H9 (cell line): ENCODE measurements at regions not wholly inside any gene's neighbourhood (a gene's known extent, or its start where the extent isn't known, plus 50 kb on each side); places are given as distances from the start of the nearest gene placed in this dataset.

ENCODE experiments used
- DNase-seq: peaks from one replicate; pipeline ENCODE4 v3.0.0-alpha.2; 2017
- H2AFZ ChIP-seq: one replicate; pipeline ENCODE4 v1.6.1; 2013; ENCODE audit warnings: mild to moderate bottlenecking, low read length, control low read depth, moderate library complexity
- H2AK5ac ChIP-seq: 2 replicates; pipeline ENCODE4 v1.6.1; 2013; ENCODE audit warnings: low read length, control low read depth, mixed read lengths; ENCODE audit not compliant: insufficient read length
- H2BK120ac ChIP-seq: one replicate; pipeline ENCODE4 v1.6.1; 2013; ENCODE audit warnings: low read depth, mild to moderate bottlenecking, low read length, control low read depth, inconsistent platforms; ENCODE audit not compliant: poor library complexity, severe bottlenecking
- H2BK12ac ChIP-seq: 2 replicates; pipeline ENCODE4 v1.6.1; 2013; ENCODE audit warnings: low read length, control low read depth, mixed read lengths, low read depth; ENCODE audit not compliant: insufficient read length
- H2BK15ac ChIP-seq: 2 replicates; pipeline ENCODE4 v1.6.1; 2013; ENCODE audit warnings: low read depth, low read length, control low read depth
- H2BK20ac ChIP-seq: one replicate; pipeline ENCODE4 v1.6.1; 2013; ENCODE audit warnings: low read depth, mild to moderate bottlenecking, low read length, control low read depth, inconsistent platforms; ENCODE audit not compliant: poor library complexity, severe bottlenecking
- H2BK5ac ChIP-seq: 2 replicates; pipeline ENCODE4 v1.6.1; 2013; ENCODE audit warnings: low read length, control low read depth, mixed read lengths; ENCODE audit not compliant: insufficient read length
- H3K14ac ChIP-seq: 2 replicates; pipeline ENCODE4 v1.6.1; 2013; ENCODE audit warnings: low read length, control low read depth; ENCODE audit not compliant: insufficient read depth
- H3K18ac ChIP-seq: 2 replicates; pipeline ENCODE4 v1.6.1; 2013; ENCODE audit warnings: low read depth, mild to moderate bottlenecking, mixed read lengths, low read length, control low read depth; ENCODE audit not compliant: insufficient read length
- H3K23ac ChIP-seq: 2 replicates; pipeline ENCODE4 v1.6.1; 2013; ENCODE audit warnings: low read length, control low read depth, mixed read lengths, low read depth; ENCODE audit not compliant: insufficient read length
- H3K23me2 ChIP-seq: 2 replicates; pipeline ENCODE4 v1.6.1; 2013; ENCODE audit warnings: low read depth, mild to moderate bottlenecking, mixed read lengths, low read length, control low read depth; ENCODE audit not compliant: insufficient read length, poor library complexity, severe bottlenecking
- H3K27ac ChIP-seq: 2 replicates; pipeline ENCODE4 v1.5.1; 2013; ENCODE audit warnings: low read length, control low read depth, mixed read lengths, low read depth; ENCODE audit not compliant: insufficient read length
- H3K27me3 ChIP-seq: 2 replicates; pipeline ENCODE4 v1.6.1; 2013; ENCODE audit warnings: low read length, control low read depth, inconsistent platforms; ENCODE audit not compliant: insufficient read depth
- H3K4ac ChIP-seq: 2 replicates; pipeline ENCODE4 v1.6.1; 2013; ENCODE audit warnings: low read depth, mild to moderate bottlenecking, control low read depth, inconsistent platforms, low read length, moderate library complexity
- H3K4me1 ChIP-seq: 2 replicates; pipeline ENCODE4 v1.6.1; 2013; ENCODE audit warnings: low read length, control low read depth, inconsistent platforms; ENCODE audit not compliant: insufficient read depth
- H3K4me2 ChIP-seq: 2 replicates; pipeline ENCODE4 v1.6.1; 2013; ENCODE audit warnings: low read length, control low read depth, mixed read lengths; ENCODE audit not compliant: insufficient read length, insufficient read depth
- H3K56ac ChIP-seq: 2 replicates; pipeline ENCODE4 v1.6.1; 2013; ENCODE audit warnings: low read depth, mild to moderate bottlenecking, mixed read lengths, low read length, control low read depth; ENCODE audit not compliant: insufficient read length
- H3K79me1 ChIP-seq: 2 replicates; pipeline ENCODE4 v1.6.1; 2013; ENCODE audit warnings: low read depth, mild to moderate bottlenecking, moderate library complexity, low read length, control low read depth, inconsistent platforms; ENCODE audit not compliant: insufficient read depth, poor library complexity, severe bottlenecking
- H3K79me2 ChIP-seq: 2 replicates; pipeline ENCODE4 v1.6.1; 2013; ENCODE audit warnings: low read length, control low read depth, inconsistent platforms; ENCODE audit not compliant: insufficient read depth
- H3K9ac ChIP-seq: 2 replicates; pipeline ENCODE4 v1.6.1; 2013; ENCODE audit warnings: low read length, control low read depth, mixed read lengths; ENCODE audit not compliant: insufficient read length; ENCODE audit errors: extremely low read depth
- H3K9me3 ChIP-seq: one replicate; pipeline ENCODE4 v1.6.1; 2013; ENCODE audit warnings: low read depth, low read length, inconsistent platforms; ENCODE audit not compliant: control insufficient read depth
- H3T11ph ChIP-seq: one replicate; pipeline ENCODE4 v1.6.1; 2013; ENCODE audit warnings: mild to moderate bottlenecking, low read length, control low read depth, inconsistent platforms
- H4K20me1 ChIP-seq: one replicate; pipeline ENCODE4 v1.6.1; 2013; ENCODE audit not compliant: control insufficient read depth, insufficient read length, insufficient read depth
- H4K5ac ChIP-seq: 2 replicates; pipeline ENCODE4 v1.6.1; 2013; ENCODE audit warnings: low read depth, mild to moderate bottlenecking, mixed read lengths, low read length, control low read depth; ENCODE audit not compliant: insufficient read length
- H4K8ac ChIP-seq: replicated peaks from 2 replicates; pipeline ENCODE4 v1.6.1; 2013; ENCODE audit warnings: low read length, control low read depth, mixed read lengths, low read depth; ENCODE audit not compliant: insufficient read length
- H4K91ac ChIP-seq: 2 replicates; pipeline ENCODE4 v1.6.1; 2013; ENCODE audit warnings: low read depth, mild to moderate bottlenecking, moderate library complexity, mixed read lengths, low read length, control low read depth; ENCODE audit not compliant: insufficient read length
- H3K27ac Mint-ChIP-seq, 3 experiments: 2 replicates in 2 of 3; 3 replicates in 1 of 3; pipeline ENCODE4 v1.8.0; 2020 to 2021; ENCODE audit warnings: mixed read lengths in 3 of 3, mild to moderate bottlenecking in 1 of 3, moderate library complexity in 1 of 3
- H3K27me3 Mint-ChIP-seq: 2 replicates; pipeline ENCODE4 v1.8.0; 2021; ENCODE audit warnings: low read depth, mild to moderate bottlenecking, moderate library complexity, mixed read lengths
- H3K36me3 Mint-ChIP-seq, 3 experiments: 2 replicates in 2 of 3; 3 replicates in 1 of 3; pipeline ENCODE4 v1.8.0; 2020 to 2021; ENCODE audit warnings: low read depth in 3 of 3, mixed read lengths in 3 of 3; ENCODE audit not compliant: insufficient read depth in 1 of 3
- H3K4me1 Mint-ChIP-seq, 2 experiments: 2 replicates each; pipeline ENCODE4 v1.8.0; 2020; ENCODE audit warnings: mixed read lengths in 2 of 2
- H3K4me3 Mint-ChIP-seq, 2 experiments: 2 replicates in 1 of 2; 3 replicates in 1 of 2; pipeline ENCODE4 v1.8.0; 2020 to 2021; ENCODE audit warnings: mild to moderate bottlenecking in 2 of 2, mixed read lengths in 2 of 2, moderate library complexity in 1 of 2
- H3K9me3 Mint-ChIP-seq, 2 experiments: 2 replicates in 1 of 2; 3 replicates in 1 of 2; pipeline ENCODE4 v1.8.0; 2020; ENCODE audit warnings: mild to moderate bottlenecking in 2 of 2, mixed read lengths in 2 of 2, moderate library complexity in 1 of 2
- CTCF ChIP-seq: fragments of 200-600 bp; sonication (generic); conservative IDR thresholded peaks from 3 replicates; pipeline ENCODE4 v1.8.0; 2021; ENCODE audit warnings: antibody characterized with exemption, mild to moderate bottlenecking
- WGBS: extraction: QIAGEN DNeasy Blood & Tissue Kit; methylation state at CpG from one replicate; pipeline ENCODE4 v1.1.7; 2013; ENCODE audit warnings: missing lambda C conversion rate, low lambda C conversion rate, mixed read lengths; ENCODE audit not compliant: insufficient read length; ENCODE audit errors: extremely low coverage; 5-methylcytosine and 5-hydroxymethylcytosine counted together

GRCh38 chr5:155239803-155240202, 226.2 kb downstream of the KIF4B start:
- H4K20me1 ChIP-seq = no peaks in the 10 kb centered on the region
- no peak overlapping the region for H2BK20ac ChIP-seq
- no peak overlapping the region for H3K56ac ChIP-seq
- Mint-ChIP-seq H3K4me1 (no peaks in the 10 kb centered on the region), H3K9me3 (peaks cover 10 to 12% of the 10 kb centered on the region in 2 experiments; a peak in 4 of 5 replicates), H3K27me3 (no peaks in the 10 kb centered on the region), H3K27ac (no peak overlapping the region), H3K36me3 (no peaks in the 10 kb centered on the region; a peak in 1 of 7 replicates), H3K4me3 (no peak overlapping the region)
- no peaks in the 10 kb centered on the region for H3K79me2 ChIP-seq
- H3K4me1 ChIP-seq = no peaks in the 10 kb centered on the region
- H2BK15ac ChIP-seq = no peak overlapping the region
- no peak overlapping the region for H3K27ac ChIP-seq
- H3K23me2 ChIP-seq = no peaks in the 10 kb centered on the region
- H2BK12ac ChIP-seq = no peak overlapping the region
- H3K79me1 ChIP-seq = no peaks in the 10 kb centered on the region
- H4K91ac ChIP-seq = no peak overlapping the region
- no peak overlapping the region for H3T11ph ChIP-seq
- no peak overlapping the region for H3K14ac ChIP-seq
- no peak overlapping the region for H3K4me2 ChIP-seq
- no peak overlapping the region for H3K9ac ChIP-seq
- no peak overlapping the region for H2BK120ac ChIP-seq
- H4K8ac ChIP-seq = no peak overlapping the region
- H3K23ac ChIP-seq = no peak overlapping the region
- no peak for DNase-seq
- TF ChIP-seq CTCF = no peak
- no peak overlapping the region for H4K5ac ChIP-seq
- no peak overlapping the region for H3K18ac ChIP-seq
- no peak overlapping the region for H2BK5ac ChIP-seq
- no peak overlapping the region for H2AFZ ChIP-seq
- no peak overlapping the region for H2AK5ac ChIP-seq
- H3K4ac ChIP-seq = no peak overlapping the region
- WGBS = no CpG with 5 or more reads among the region's 2 CpGs
- no peaks in the 10 kb centered on the region for H3K9me3 ChIP-seq
- H3K27me3 ChIP-seq = no peaks in the 10 kb centered on the region
